ENCODE measurements at regions not wholly inside any gene's neighbourhood (a gene's known extent, or its start where the extent isn't known, plus 50 kb on each side); places are given as distances from the start of the nearest gene placed in this dataset.

DNA sequence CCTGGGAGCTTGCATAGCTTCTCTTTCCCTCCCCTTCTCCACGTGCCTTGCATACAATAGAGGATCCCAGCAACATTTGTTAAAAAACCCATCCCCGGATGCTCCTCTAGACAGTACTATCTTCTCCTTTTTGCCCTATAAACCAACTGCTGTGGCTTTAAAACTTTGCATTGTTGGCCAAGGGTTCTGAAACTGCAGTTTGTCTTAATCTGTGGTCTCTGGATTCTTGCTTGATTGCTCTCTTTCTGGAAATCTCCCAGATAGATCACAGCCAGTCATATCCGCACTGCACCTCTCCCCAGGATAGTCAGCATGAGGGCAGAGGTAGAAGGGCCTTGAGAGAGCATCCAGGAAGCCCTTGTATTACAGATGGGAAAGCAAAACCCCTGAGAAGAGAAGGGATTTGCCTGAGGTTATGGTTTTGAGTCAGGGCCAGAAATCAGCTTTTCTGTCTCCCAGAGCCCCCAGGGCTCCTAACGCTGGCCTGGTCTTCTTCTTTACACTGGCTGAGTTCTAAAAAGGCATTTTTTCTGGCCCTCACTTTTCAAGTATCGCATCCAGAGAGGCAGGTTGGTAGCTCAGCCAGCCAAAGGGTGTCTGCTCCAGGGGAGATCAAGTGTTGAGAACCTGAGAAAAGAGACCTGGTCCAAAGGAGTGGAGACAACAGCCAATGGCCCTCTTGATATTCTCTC, 70.6 kb downstream of the ADM start:
- intact Hi-C loops (cut with micrococcal nuclease) (no loop called here), in situ Hi-C loops (cut with MboI; ENCODE audit: low sequenced_read_pairs) (no loop called here), dilution Hi-C loops (cut with HindIII; ENCODE audit: low sequenced_read_pairs, unreplicated experiment) (no loop called here)
- Histone ChIP-seq H2BK120ac (ENCODE audit: low read depth, low read length) (peak overlapping the region; percentile 85), H3K14ac (replicated peaks; ENCODE audit: low read depth, low read length) (peak overlapping the region; percentile 3), H3K4me2 (ENCODE audit: low read depth, low read length) (peak overlapping the region; percentile 37; the same call in 1 of the 2 replicates), H2AK5ac (ENCODE audit: low read depth, low read length) (peak overlapping the region; percentile 59; the same call in 1 of the 2 replicates), H3K36me3 (ENCODE audit: control insufficient read depth, insufficient read depth, low read length) (no peaks in the 10 kb centered on the region), H3K4me3 (ENCODE audit: insufficient read depth, low read depth, low read length) (no peak overlapping the region), H3K4ac (ENCODE audit: low read depth, low read length) (peak overlapping the region; percentile 71), H3K9me3 (ENCODE audit: control insufficient read depth, insufficient read depth, low read length) (no peaks in the 10 kb centered on the region), H3K56ac (ENCODE audit: extremely low read depth, insufficient read depth, low read length) (peak overlapping the region; percentile 21; the same call in 1 of the 2 replicates), H2BK15ac (ENCODE audit: low read depth, low read length) (peak overlapping the region; percentile 77; the same call in 2 of the 3 replicates), H4K20me1 (ENCODE audit: insufficient read depth, low read length) (no peaks in the 10 kb centered on the region), H3K18ac (ENCODE audit: low read depth, low read length) (peak overlapping the region; percentile 87), H4K8ac (ENCODE audit: low read depth in 2 of 2, low read length in 2 of 2) (peak overlapping the region in 1 of 2 experiments; percentile 26; a peak in 1 of 4 replicates), H2AK9ac (replicated peaks; ENCODE audit: low read depth, low read length, poor library complexity) (peak overlapping the region; percentile 3), H2BK20ac (ENCODE audit: low read depth, low read length) (peak overlapping the region; percentile 80), H3K27ac (ENCODE audit: insufficient read depth, low read length) (peak overlapping the region; percentile 70; the same call in 1 of the 2 replicates), H3K27me3 (ENCODE audit: control insufficient read depth, insufficient read depth, low read length) (no peaks in the 10 kb centered on the region), H3K4me1 (ENCODE audit: control insufficient read depth, insufficient read depth, low read length) (peaks cover 31% of the 10 kb centered on the region), H3K9me1 (ENCODE audit: insufficient read depth, low read length) (peaks cover 23% of the 10 kb centered on the region; the same call in 1 of the 2 replicates), H3K23ac (ENCODE audit: low read depth, low read length) (peak overlapping the region; percentile 6; the same call in 1 of the 2 replicates), H2AFZ (replicated peaks; ENCODE audit: low read length, poor library complexity) (peak overlapping the region; percentile 6), H4K5ac (ENCODE audit: low read depth, low read length) (peak overlapping the region; percentile 9; the same call in 1 of the 2 replicates), H3K79me1 (ENCODE audit: low read depth in 1 of 2, low read length in 2 of 2) (no peaks in the 10 kb centered on the region), H2BK5ac (ENCODE audit: low read depth, low read length, poor library complexity, severe bottlenecking) (peak overlapping the region; percentile 88), H3K9ac (ENCODE audit: low read depth, low read length) (no peak overlapping the region), H4K91ac (ENCODE audit: insufficient read depth, low read depth, low read length) (peak overlapping the region; percentile 26; the same call in 1 of the 2 replicates)
- ATAC-seq (ENCODE audit: low read depth) (peak; percentile 48), DNase-seq (peak; percentile 95)
- 20% methylated on average over 1 of the region's 5 CpGs; no CpG with 5 or more reads in 1 of the 2 experiments for whole genome bisulfite sequencing, 2 experiments (ENCODE audit: extremely low coverage in 2 of 2, insufficient read length in 1 of 2)
- BruUV-seq (replicated peaks) = no TSS peak
- TF ChIP-seq CEBPB (IDR thresholded peaks at IDR 0.05; ENCODE audit: low read depth, low read length) = peak; percentile 37; the same call in 1 of the 2 replicates
- TF ChIP-seq MAZ (IDR thresholded peaks at IDR 0.05; ENCODE audit: borderline replicate concordance, low read depth, low read length) = no peak
- no peak for TF ChIP-seq RFX5 (IDR thresholded peaks at IDR 0.05; ENCODE audit: low read depth, low read length)
- no peak for TF ChIP-seq MAFK (IDR thresholded peaks at IDR 0.05; ENCODE audit: low read depth, low read length)
- TF ChIP-seq BHLHE40 (IDR thresholded peaks at IDR 0.05; ENCODE audit: low read depth, low read length) = peak; percentile 79; the same call in 1 of the 2 replicates
- TF ChIP-seq MXI1 (IDR thresholded peaks at IDR 0.05; ENCODE audit: borderline replicate concordance, low read depth, low read length) = no peak
- 0 out of 2 replicates have a peak, but pooled peaks have one; percentile 1 for TF ChIP-seq RAD21 (IDR thresholded peaks at IDR 0.05; ENCODE audit: low read length)
- peak; percentile 18; the same call in 1 of the 2 replicates for TF ChIP-seq USF2 (IDR thresholded peaks at IDR 0.05; ENCODE audit: low read depth, low read length)
- TF ChIP-seq CHD1 (IDR thresholded peaks at IDR 0.05; ENCODE audit: low read depth, low read length) = no peak
- no peak for TF ChIP-seq RCOR1 (IDR thresholded peaks at IDR 0.05; ENCODE audit: insufficient replicate concordance, low read length)
- no peak for TF ChIP-seq NFE2L2 (IDR thresholded peaks at IDR 0.05; ENCODE audit: low read depth, low read length)
- no peak for TF ChIP-seq SMC3 (IDR thresholded peaks at IDR 0.05; ENCODE audit: low read depth, low read length)
- POLR2A ChIA-PET (ENCODE audit: unreplicated experiment) = interaction anchor here (1.1 kb wide), 1 partner anchor 12 kb away, joined by 5 read pairs; no protein-coding TSS in a partner anchor
- CTCF ChIA-PET = interaction anchor here (1.8 kb wide), 1 partner anchor 9 kb away, joined by 5 read pairs; no protein-coding TSS in a partner anchor

All from IMR-90 (cell line).